GM10248 (cell line): ENCODE measurements at regions not wholly inside any gene's neighbourhood (a gene's known extent, or its start where the extent isn't known, plus 50 kb on each side); places are given as distances from the start of the nearest gene placed in this dataset.

Experiments used
- CTCF ChIA-PET: fragments of 300-600 bp; sonication (Branson Sonifier 250); formaldehyde crosslinking; extraction: SDS; loops from one replicate; lab custom pipeline; 2021; ENCODE audit warnings: antibody characterized with exemption; lab: Yijun Ruan, JAX
- POLR2A ChIA-PET: fragments of 350-650 bp; sonication (Branson Sonifier 250); formaldehyde crosslinking; extraction: SDS; loops from one replicate; lab custom pipeline; 2020; ENCODE audit warnings: antibody characterized with exemption; lab: Yijun Ruan, JAX
- DNase-seq: peaks from one replicate; pipeline ENCODE4 v3.0.0; 2012; ENCODE audit errors: extremely low spot score
- TF ChIP-seq, protein P1 (sequence below): IDR thresholded peaks from 2 replicates; pipeline ENCODE4 v1.5.1; 2012; ENCODE audit warnings: mild to moderate bottlenecking, low read depth; ENCODE audit errors: extremely low read depth, missing control alignments, control extremely low read depth

DNA sequence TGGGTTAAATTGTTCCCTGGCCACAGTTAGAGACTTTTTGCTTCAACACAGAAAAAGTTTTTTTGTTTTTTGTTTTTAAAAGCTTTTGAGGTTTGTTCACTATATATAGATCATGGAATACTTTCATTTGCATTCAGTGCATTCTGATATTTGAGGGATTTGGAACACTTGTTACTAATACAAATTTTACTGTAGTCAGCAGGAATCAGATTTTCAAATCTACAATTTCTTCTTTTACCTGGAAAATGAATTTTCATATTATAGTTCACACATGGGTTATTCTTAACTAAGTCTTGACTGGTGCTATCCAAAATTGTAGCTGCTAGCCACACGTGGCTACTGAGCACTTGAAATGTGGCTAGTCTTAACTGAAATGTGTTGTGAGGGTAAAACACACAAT, 142.0 kb downstream of the RMI1 start:
- DNase-seq = no peak
- ChIA-PET POLR2A (no interaction called here), CTCF (no interaction called here)
- TF ChIP-seq, protein P1, sequence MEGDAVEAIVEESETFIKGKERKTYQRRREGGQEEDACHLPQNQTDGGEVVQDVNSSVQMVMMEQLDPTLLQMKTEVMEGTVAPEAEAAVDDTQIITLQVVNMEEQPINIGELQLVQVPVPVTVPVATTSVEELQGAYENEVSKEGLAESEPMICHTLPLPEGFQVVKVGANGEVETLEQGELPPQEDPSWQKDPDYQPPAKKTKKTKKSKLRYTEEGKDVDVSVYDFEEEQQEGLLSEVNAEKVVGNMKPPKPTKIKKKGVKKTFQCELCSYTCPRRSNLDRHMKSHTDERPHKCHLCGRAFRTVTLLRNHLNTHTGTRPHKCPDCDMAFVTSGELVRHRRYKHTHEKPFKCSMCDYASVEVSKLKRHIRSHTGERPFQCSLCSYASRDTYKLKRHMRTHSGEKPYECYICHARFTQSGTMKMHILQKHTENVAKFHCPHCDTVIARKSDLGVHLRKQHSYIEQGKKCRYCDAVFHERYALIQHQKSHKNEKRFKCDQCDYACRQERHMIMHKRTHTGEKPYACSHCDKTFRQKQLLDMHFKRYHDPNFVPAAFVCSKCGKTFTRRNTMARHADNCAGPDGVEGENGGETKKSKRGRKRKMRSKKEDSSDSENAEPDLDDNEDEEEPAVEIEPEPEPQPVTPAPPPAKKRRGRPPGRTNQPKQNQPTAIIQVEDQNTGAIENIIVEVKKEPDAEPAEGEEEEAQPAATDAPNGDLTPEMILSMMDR = no peak

GRCh38 chr9:84123648-84124406, 143.2 kb downstream of the RMI1 start:
- DNase-seq = peak; percentile 52
- ChIA-PET POLR2A (no interaction called here), CTCF (interaction anchor here (0.9 to 1.8 kb wide), 6 partner anchors 18 to 789 kb away, joined by 3 to 5 read pairs (median 3); no protein-coding TSS in a partner anchor)
- TF ChIP-seq, protein P1 = no peak

DNA sequence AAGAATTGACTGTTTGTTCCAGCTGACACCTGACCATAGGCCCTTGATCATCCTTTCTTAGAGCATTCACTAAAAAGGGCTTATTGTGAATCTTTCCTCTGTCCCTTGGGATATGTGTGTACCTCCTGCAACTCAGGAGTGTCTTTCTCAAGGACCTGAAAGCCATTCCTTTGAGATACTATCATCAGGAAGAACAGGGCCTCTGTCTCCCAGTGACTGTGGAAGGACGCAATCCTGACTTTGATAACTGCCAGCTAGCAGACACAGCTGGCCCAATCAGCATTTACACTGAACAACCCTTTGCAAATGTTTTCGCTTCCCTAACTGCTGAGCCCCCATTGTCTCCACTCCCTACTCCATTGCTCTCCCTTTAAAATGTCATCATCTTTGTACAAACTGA, 144.4 kb downstream of the RMI1 start:
- CTCF ChIA-PET = interaction anchor here (1.5 to 1.8 kb wide), 2 partner anchors 19 to 71 kb away, joined by 3 to 4 read pairs; no protein-coding TSS in a partner anchor
- POLR2A ChIA-PET = no interaction called here

DNA sequence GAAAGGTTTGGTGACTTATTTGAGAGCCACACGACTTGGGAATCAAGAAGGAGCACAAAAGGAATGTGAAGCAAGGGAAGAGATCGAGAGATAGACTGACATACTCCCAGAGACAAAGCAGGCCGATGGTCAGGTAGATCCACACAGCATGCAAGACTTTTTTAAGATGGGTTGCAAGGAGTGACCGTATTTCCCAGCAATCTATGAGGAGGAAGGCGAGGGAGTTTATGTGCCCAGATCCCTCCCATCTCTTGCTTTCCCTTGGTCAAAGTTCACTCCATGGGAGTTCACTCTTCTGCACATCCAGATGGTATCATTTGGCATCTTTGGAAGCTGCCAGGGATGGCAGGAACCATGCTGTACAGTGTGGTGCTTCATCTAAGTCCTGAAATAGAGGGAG, 148.9 kb downstream of the RMI1 start:
- ChIA-PET CTCF (interaction anchor here (0.8 kb wide), 1 partner anchor 10 kb away, joined by 4 read pairs; no protein-coding TSS in a partner anchor), POLR2A (no interaction called here)
- TF ChIP-seq, protein P1 = no peak
- no peak for DNase-seq

More for the DNA sequence above, 144.4 kb downstream of the RMI1 start:
- DNase-seq = no peak
- TF ChIP-seq, protein P1 = no peak

DNA sequence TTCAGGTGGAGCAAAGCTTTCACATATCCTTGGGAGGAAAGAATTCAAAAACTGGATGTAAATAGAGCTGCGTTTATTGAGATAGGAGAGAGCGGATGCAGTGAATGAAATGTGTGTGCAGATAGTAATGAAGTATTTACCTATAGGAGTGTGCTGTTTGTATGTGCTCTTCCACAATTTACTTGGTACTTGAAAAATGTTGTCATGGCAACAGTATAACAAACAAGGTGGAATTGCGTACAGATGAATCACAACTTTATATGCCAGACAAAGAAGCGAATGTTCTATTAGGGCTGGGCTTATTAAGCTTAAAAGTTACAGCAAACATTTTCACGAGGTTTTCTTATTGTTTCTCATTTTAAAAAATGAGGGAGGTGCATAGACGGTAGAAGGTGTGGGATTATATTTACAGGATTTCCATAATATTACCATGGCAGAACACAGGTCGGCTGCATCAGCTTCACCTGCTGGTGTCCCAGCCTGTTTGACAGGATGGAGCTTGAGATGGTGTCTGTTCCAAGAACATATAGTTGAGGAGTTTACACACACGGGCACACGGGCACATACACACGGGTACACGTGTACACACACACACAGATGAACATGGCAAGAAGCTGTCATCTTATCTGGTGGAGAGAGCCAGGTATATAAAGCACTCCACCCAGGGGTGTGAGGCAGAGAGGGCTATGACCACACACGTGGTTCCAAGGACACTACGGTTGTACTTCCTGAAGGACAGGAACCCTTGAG, 155.7 kb downstream of the RMI1 start:
- ChIA-PET POLR2A (no interaction called here), CTCF (interaction anchor here (0.9 to 2.2 kb wide), 2 partner anchors 8 to 11 kb away, joined by 3 to 7 read pairs; no protein-coding TSS in a partner anchor)
- TF ChIP-seq, protein P1 = no peak
- no peak for DNase-seq

- POLR2A ChIA-PET = no interaction called here
- TF ChIP-seq, protein P1 = no peak
- DNase-seq = no peak
- CTCF ChIA-PET = interaction anchor here (1.2 to 2.2 kb wide), 3 partner anchors 8 to 71 kb away, joined by 3 to 7 read pairs (median 4); no protein-coding TSS in a partner anchor
Observed at GRCh38 chr9:84137968-84138367, 157.4 kb downstream of the RMI1 start.
